RWPE2 (cell line): ENCODE measurements at regions not wholly inside any gene's neighbourhood (a gene's known extent, or its start where the extent isn't known, plus 50 kb on each side); places are given as distances from the start of the nearest gene placed in this dataset.

Experiments
- ATAC-seq: fragments of 200-7000 bp; cut with Tn5 transposase; 3 replicates; pipeline ENCODE4 v1.9.1; 2021; ENCODE audit warnings: low read depth
- DNase-seq: peaks from one replicate; pipeline ENCODE4 v3.0.0-alpha.2; 2020; ENCODE audit warnings: low spot score
- H3K27ac ChIP-seq: fragments of 450-650 bp; 2 replicates; pipeline ENCODE4 v1.5.1; 2017; ENCODE audit warnings: mild to moderate bottlenecking; ENCODE audit not compliant: poor library complexity, severe bottlenecking
- H3K27me3 ChIP-seq: fragments of 250-450 bp; sonication (Bioruptor Pico); 2 replicates; pipeline ENCODE4 v1.5.1; 2021; ENCODE audit warnings: mild to moderate bottlenecking, moderate library complexity; ENCODE audit not compliant: insufficient read depth, poor library complexity, severe bottlenecking
- H3K36me3 ChIP-seq: fragments of 250-450 bp; sonication (Bioruptor Pico); 2 replicates; pipeline ENCODE4 v1.5.1; 2020; ENCODE audit warnings: low read depth, mild to moderate bottlenecking, moderate library complexity
- H3K4me1 ChIP-seq: fragments of 250-450 bp; sonication (Bioruptor Pico); 2 replicates; pipeline ENCODE4 v1.5.1; 2021; ENCODE audit warnings: mild to moderate bottlenecking, moderate library complexity; ENCODE audit not compliant: insufficient read depth, poor library complexity, severe bottlenecking
- H3K4me3 ChIP-seq: fragments of 250-450 bp; sonication (Bioruptor Pico); 2 replicates; pipeline ENCODE4 v1.5.1; 2021; ENCODE audit warnings: mild to moderate bottlenecking, moderate library complexity; ENCODE audit not compliant: severe bottlenecking
- H3K9me3 ChIP-seq: fragments of 250-450 bp; sonication (Bioruptor Pico); 2 replicates; pipeline ENCODE4 v1.5.1; 2021; ENCODE audit warnings: mild to moderate bottlenecking, moderate library complexity; ENCODE audit not compliant: severe bottlenecking
- TF ChIP-seq, protein P1 (sequence below): fragments of 450-650 bp; IDR thresholded peaks from one replicate; pipeline ENCODE4 v1.5.1; 2017; ENCODE audit warnings: mild to moderate bottlenecking, moderate library complexity; ENCODE audit not compliant: poor library complexity, severe bottlenecking

GRCh38 chr7:68461430-68461829 lies 1136.8 kb upstream of the AUTS2 start:
- DNase-seq (no peak), ATAC-seq (no peak)
- Histone ChIP-seq H3K27ac (no peak overlapping the region), H3K27me3 (no peaks in the 10 kb centered on the region), H3K36me3 (no peaks in the 10 kb centered on the region), H3K4me1 (no peaks in the 10 kb centered on the region), H3K9me3 (peaks cover 1% of the 10 kb centered on the region), H3K4me3 (no peak overlapping the region)
- TF ChIP-seq, protein P1, sequence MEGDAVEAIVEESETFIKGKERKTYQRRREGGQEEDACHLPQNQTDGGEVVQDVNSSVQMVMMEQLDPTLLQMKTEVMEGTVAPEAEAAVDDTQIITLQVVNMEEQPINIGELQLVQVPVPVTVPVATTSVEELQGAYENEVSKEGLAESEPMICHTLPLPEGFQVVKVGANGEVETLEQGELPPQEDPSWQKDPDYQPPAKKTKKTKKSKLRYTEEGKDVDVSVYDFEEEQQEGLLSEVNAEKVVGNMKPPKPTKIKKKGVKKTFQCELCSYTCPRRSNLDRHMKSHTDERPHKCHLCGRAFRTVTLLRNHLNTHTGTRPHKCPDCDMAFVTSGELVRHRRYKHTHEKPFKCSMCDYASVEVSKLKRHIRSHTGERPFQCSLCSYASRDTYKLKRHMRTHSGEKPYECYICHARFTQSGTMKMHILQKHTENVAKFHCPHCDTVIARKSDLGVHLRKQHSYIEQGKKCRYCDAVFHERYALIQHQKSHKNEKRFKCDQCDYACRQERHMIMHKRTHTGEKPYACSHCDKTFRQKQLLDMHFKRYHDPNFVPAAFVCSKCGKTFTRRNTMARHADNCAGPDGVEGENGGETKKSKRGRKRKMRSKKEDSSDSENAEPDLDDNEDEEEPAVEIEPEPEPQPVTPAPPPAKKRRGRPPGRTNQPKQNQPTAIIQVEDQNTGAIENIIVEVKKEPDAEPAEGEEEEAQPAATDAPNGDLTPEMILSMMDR: no peak

DNA sequence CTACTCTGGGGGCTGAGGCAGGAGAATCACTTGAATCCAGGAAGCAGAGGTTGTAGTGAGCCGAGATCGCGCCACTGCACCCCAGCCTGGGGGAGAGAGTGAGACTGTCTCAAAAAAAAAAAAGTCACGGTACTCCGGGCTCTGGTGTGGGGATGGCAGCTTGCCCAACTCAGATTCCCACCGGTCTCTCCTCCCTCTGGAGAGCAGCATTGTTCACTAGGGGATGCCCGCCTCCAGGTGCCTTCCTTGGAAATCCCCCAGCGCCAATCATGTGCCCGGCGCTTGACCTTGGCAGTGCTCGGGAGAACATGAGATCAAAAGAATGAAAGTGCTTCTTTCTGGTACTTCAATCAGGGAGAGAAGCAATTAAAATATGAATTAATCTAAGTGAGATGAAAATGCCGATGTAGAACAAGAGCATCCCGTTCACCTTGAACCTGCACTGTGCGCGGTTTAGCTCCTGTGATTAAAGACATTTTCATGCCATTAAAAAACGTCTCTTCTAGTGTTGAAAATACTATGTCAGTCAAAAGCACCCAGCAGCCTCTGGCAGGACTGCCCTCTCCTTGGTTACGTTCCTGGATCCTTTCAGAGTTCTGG lies 1127.3 kb upstream of the AUTS2 start:
- Histone ChIP-seq H3K9me3 (no peaks in the 10 kb centered on the region), H3K4me3 (no peak overlapping the region), H3K27me3 (no peaks in the 10 kb centered on the region), H3K27ac (no peak overlapping the region), H3K36me3 (no peaks in the 10 kb centered on the region), H3K4me1 (no peaks in the 10 kb centered on the region)
- ATAC-seq (no peak), DNase-seq (no peak)
- TF ChIP-seq, protein P1: no peak

DNA sequence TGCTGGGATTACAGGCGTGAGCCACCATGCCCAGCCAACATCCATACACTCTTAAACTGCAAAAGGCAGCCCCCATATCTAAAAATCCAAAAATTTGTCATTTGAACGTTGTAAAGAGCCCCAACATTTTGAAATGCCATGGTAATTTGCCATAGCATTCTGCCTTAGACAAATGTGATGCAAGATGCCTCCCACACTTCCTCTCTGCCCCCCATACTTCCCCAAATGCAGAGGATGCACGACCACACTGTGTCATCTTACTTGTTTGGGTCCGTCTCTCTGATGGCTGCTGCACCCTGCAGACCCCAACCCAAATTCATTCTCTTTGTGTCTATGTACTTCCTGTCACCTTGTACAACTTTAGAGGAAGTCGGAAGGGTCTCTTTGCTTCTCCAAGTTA lies 1125.6 kb upstream of the AUTS2 start:
- peaks cover 2% of the 10 kb centered on the region for H3K9me3 ChIP-seq

DNA sequence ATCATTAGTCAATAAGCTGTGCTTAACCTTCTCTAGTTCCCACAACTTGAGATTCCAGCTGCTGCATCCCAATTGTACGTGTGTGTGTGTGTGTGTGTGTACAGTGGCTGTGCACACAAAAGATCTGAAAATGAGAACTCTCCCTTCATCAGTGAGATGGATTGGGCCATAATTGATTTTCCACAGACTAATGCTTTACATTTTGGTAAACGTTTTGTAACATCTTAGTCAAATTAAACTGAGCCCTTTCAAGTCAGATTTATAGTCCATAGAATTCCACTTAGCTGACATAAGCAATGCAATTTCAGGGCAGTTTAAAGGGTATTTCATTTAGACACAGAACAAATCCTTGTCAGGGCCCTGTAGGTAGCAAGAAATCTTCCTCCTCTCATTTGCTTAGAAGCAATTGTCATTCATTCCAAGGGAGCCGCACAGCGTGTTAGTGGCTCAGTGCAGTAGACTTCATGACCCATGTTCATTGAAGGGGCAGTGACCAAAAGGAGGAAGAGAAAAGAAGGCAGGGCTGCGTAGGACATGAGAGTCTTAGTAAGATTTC lies 1123.5 kb upstream of the AUTS2 start:
- Histone ChIP-seq H3K27me3 (no peaks in the 10 kb centered on the region), H3K4me3 (no peak overlapping the region), H3K9me3 (peaks cover 2% of the 10 kb centered on the region), H3K36me3 (no peaks in the 10 kb centered on the region), H3K27ac (no peak overlapping the region), H3K4me1 (no peaks in the 10 kb centered on the region)
- TF ChIP-seq, protein P1: no peak
- DNase-seq: no peak
- ATAC-seq: no peak

More for the DNA sequence above, 1125.6 kb upstream of the AUTS2 start:
- Histone ChIP-seq H3K4me3 (no peak overlapping the region), H3K27me3 (no peaks in the 10 kb centered on the region), H3K4me1 (no peaks in the 10 kb centered on the region), H3K27ac (no peak overlapping the region), H3K36me3 (no peaks in the 10 kb centered on the region)
- DNase-seq (no peak), ATAC-seq (no peak)
- TF ChIP-seq, protein P1: no peak

DNA sequence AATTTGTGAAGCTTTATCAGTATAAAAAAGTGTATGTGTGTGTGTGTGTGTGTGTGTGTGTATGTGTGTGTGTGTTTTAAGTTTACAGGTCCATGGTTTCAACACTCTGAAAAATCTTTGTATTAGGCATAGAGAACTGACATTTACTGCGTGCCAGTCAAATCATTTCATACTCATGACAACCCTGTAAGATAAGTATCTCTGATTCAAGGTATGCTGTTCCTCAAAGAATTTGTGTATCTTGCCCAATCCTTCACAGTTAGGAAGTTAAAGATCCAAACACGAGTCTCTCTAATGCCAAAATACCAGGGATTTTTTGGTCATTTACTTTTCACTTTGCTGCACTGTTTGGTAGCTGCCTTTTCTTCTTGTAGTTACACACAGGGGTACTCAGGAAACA lies 1121.3 kb upstream of the AUTS2 start:
- no peaks in the 10 kb centered on the region for H3K27me3 ChIP-seq
- no peak overlapping the region for H3K27ac ChIP-seq
- H3K9me3 ChIP-seq: peaks cover 2% of the 10 kb centered on the region
- ATAC-seq (no peak), DNase-seq (no peak)
- TF ChIP-seq, protein P1: no peak
- H3K36me3 ChIP-seq: no peaks in the 10 kb centered on the region
- H3K4me1 ChIP-seq: no peaks in the 10 kb centered on the region
- no peak overlapping the region for H3K4me3 ChIP-seq
